NOMO-1 (cell line): ENCODE measurements at regions not wholly inside any gene's neighbourhood (a gene's known extent, or its start where the extent isn't known, plus 50 kb on each side); places are given as distances from the start of the nearest gene placed in this dataset.

Experiments used
- DNase-seq, 2 experiments: peaks; one replicate each; lab custom pipeline; 2025; ENCODE audit not compliant: unreplicated experiment in 2 of 2; lab: John Stamatoyannopoulos, UW

DNA sequence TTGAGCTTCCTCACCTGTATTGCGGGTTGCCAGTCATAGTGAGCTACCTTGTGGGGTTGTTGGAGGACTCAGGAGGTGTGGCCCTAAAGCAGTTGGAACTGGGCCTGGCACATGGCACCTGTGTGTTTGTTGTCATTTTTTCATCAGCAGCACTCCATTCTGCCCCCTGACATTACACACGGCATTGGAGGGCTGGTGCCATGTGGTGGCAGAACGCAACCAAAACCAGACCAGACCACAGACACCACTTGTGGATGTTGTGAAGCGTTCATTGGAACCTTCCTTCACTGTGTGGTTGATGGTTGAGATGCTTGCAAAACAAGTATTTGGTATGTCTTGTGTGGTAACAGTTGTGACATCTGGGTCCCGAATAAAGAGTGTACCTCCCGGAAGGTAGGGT, 113.2 kb upstream of the ERCC6L2 start:
- no peak for DNase-seq

DNA sequence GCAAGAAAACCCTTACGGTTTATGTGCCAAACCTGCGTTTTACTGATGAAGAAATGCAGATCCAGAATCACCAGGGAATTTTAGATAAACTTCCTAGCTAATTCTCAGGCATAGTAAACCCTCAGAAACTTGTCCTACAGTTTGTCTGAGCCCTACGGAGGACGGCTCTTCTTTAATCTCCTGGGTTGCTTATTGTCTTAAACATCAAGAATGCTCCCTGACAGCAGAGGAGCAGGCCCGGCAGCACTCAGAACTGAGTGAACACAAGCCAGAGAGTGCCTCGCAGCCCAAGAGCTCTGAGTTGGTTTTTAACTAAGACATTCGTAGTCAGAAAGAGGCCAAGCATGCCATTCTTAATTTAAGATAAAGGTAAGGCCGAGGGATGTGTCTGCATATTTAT, 114.7 kb upstream of the ERCC6L2 start:
- DNase-seq: no peak

DNA sequence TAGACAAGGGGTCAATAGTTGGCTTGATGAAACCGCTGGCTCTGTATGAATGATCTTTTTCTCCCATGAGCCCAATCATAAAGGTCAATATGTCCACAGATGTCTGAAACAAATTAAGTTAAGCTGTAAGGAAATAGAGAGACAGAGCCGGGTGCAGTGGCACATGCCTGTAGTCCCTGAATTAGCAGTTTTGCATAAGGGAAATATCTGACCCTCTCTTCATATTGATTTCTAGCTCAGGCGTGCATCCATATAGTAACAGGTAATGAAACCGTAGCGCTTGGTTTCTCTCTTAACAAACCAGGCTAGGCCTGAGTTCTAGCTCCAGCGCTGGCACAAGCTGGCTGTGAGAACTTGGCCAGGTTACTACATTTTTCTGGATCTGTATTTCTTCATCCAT, 118.1 kb upstream of the ERCC6L2 start:
- no peak for DNase-seq

DNA sequence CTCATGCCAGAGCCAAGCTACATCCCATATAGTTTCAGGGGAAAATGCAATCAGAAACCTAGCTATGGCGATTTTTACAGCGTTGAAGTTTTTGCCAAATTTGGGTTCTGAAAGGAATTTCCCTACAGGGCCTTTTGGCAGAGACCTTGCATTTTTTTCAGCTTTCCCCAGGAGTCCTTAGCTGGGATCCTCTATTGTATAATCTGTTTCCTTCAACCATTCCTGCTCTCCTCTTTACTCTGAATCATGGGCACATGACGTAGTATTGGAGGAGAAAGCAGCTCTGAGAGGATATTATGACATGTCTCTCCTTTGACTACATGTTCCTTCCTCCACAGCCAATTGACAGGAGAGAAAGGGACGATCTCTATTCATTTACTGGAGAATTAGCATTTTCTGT, 118.5 kb upstream of the ERCC6L2 start:
- no peak for DNase-seq

DNA sequence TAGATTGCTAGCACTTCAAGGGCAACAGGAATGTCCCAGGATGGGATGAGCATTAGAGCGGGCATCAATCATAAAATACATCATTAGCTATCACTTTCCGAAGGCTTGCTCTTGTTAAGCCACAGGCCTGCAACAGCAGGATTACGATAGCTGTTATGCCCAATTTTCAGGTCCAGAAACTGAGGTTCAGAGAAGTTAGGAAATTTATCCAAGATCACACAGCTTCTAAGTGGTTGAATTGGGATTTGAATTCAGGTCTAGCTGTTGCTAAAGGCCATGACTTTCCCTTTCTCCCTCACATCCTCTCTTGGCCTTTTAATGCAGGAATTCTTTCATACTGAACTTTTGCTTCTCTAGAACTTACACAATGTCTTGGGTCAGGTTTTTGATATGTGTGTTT, 119.4 kb upstream of the ERCC6L2 start:
- DNase-seq: no peak

DNA sequence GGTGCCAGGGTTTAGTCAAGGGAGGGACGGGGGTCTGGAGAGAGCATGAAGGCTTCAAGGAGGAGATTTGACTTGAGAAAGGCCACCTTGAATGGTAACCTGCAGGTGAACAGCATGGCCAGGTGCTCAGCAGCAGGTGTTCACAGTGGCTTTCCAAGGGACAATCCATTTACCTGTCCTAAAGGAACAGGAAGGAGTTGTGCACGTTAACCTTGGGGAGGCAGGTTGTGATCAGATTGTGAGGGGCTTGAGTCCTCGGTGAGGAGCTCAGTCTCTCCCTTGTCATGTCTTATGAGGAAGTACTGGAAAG, 120.1 kb upstream of the ERCC6L2 start:
- DNase-seq: no peak

DNA sequence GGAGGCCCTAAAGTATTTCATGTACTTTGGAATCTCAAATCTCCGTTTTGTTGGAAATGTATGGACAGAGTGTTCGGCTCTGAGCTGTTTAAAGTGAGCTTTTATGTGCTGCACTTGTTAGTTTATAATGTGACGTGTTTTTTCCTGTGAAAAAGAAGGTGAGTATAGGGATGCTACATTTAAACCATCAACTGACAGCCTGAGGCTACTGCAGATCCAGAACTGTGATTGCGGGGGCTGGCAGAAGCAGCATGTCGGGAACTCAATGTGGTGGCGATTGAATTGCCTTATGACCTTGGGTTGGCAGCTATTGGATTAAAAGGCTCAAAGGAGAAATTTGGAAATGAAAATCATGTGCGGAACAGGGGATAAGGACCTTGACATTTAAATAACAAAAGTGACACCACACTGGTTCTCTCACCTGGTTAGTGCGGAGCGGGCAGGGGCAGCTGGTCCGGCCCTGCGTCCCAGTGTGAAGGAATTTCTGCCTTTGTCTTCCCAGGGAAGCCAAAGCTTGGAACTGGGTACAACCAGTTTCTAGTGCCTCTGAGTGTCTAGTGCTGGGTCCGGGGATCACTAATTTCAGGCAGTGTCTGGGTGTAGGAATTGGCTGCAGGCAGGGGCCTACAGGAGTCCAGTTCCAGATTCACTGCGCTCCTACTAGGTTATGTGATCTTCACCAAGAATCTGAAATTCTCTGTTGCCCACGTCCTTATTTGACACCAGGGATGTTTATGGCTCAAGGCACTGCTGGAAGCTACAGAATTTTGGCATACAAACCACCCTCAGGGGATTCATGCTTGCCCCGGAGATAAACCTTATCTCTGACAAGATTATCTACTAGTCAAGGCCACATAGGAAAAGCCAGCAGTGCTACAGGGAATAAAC, 120.7 kb upstream of the ERCC6L2 start:
- no peak for DNase-seq

DNA sequence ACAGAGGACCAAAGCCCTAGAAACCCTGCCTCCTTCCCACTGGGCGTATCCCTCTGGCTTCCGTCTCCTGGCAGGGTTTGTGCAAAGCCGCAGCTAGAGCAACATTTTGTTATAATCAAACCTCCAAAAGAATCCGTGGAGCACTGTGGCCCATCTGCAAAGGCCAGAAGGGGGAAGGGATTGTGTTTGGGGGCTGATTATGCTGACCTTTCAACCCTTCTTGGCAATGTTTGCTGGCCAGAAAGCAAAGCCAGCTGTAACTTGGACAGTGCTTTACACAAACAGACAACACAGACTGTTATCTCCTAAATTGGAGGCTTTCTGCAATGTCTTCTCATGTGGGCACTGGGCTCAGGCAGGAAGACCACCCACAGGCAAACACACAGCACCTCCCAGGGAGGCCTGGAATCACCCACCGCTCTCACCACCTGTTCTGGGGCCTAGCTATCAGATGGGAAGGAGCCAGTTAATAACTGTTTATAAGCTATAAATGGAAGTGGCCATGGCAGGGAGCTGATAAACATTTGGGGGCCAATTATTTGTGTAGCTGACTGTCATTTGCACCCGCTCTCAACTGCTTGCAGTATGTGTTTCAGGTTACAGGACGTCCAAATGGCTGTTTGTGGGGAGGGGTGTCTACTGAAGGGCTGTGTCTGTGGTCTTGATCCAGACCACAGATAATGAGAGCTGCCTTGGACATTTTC, 121.6 kb upstream of the ERCC6L2 start:
- DNase-seq: no peak

DNA sequence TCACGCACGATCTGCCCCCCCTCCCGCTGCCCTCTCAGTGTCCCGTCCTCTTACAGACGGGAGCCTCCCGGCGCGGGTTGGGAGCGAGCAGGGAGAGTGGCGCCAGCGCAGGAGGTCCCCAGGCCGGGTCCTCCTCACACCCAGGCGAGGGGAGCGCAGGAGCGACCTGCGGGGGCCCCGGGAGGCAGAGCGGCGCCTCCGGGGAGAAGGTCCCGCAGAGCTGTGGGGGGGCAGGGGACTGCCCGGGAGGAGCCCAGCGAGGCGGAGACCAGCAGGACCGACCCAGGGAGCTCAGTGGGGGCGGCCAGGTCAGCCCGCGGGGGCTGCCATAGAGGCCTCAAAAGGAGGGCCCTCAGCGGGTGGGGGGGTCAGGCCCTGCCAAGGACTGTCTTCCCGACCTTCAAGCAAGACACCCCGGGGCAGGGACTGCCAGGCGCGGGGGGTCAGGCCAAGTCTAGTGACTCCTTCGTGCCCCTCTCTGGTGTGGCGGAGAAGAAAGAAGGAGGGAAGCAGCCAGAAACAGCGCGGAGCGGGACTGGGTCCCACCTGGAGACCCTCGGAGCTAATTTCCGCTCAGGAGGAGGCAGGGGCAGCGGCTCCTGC, 123.3 kb upstream of the ERCC6L2 start:
- no peak for DNase-seq

DNA sequence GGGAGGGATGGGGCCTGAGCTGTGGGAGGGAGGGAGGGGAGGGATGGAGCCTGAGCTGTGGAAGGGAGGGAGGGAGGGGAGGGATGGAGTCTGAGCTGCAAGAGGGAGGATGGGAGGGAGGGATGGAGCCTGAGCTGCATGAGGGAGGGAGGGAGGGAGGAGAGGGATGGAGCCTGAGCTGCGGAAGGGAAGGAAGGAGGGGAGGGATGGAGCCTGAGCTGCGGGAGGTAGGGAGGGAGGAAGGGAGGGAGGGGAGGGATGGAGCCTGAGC, 124.0 kb upstream of the ERCC6L2 start:
- no peak for DNase-seq

DNA sequence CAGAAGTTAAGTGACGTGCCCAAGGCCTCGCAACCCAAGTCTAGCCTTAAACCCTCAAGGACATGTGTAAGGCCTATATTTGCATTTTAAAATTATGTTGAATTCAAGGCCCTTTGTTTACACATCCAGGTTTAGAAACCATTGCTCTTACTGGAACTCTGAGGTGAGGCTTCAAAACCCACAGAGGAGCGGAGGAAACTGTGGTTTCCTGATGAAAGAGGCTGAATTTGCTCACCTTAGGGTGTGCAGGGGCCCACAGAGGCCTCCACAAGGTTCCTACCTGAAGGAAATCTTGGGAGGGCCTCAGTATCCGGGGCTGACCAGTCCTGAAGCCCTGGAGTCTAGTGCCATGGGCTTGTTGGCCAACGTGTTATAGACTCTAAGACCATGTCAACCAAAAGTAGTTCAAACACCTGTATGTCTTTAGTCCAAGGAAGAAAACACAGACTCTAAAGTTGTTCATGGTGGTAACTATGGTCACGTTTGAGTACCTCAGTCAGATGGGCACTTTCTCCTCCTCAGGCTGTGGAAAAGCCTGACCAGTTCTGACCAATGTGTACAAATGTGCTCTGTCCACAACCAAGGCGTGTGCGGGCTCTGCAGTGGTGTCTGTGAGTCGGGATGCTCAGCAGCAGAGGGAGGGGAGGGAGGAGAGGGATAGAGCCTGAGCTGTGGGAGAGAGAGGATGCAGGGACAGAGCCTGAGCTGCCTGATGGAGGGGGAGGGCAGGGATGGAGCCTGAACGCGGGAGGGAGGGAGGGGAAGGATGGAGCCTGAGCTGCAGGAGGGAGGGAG, 124.6 kb upstream of the ERCC6L2 start:
- DNase-seq: no peak

DNA sequence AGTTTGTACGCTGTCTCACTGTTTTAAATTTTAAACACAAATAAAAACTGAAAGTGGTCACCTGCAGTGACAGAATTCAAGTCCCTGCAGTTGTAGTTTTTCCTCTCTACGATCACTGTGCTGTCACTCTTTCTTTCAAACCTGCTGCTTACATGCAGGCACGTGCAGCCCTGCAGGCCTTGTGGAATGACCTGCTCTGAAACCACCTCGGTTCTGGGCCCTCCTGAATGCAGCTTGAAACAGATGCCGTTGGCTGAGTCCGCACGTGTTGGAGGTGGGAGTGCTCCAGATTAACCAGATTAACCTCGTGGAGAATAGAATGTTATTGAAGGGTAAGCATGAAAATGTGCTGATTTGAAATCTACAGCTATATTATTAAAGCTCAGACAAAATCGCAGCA, 126.0 kb upstream of the ERCC6L2 start:
- no peak for DNase-seq

DNA sequence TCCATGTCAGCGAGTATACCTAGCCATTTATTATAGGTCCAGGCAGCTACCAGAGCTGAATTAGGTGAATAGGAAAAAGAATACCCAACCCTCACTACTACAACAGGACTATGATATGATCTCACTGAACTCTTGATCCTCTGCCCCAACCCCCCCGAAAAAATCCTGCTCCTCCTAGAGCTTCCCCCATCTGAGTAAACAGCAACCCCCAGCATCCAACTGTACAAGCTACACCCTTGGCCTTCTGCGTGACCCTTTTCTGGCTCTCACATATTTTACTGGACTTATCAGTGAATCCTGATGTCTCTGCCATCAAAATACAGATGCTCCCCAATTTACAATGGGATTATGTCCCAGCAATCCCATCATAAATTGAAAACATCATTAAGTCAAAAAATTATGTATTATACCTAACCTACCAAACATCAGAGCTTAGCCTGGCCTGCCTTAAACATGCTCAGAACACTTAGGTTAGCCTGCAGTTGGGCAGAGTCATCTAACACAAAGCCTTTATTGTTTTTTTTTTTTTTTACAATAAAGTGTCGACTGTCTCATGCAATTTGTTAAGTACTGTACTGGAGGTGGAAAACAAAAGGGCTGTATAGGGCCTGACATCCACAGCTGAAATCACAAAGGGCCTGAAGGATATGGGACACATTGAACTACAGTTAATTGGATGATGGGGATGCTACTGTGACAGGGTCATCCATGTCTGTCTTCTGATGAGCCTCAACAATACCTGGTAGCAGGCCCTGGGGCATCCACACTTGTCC, 128.9 kb upstream of the ERCC6L2 start:
- no peak for DNase-seq

DNA sequence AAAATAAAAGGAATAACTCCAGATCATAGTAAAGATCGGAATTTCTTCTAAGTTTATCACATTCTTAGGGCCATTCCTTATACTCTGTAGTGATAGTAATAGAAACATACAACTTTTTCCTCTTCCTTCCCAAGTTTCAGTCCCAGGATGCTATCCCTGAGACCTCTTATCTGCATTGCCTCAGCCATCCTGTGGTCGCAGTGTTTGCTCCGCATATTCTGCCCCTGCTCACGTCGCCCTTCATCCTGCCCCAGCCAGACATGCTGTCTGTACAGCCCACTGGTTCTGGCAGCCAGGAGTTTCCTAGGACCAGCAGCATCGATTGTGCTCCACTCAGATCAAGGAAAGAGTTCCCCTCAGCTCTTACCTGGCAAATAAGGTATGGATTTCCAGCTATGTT, 132.7 kb upstream of the ERCC6L2 start:
- DNase-seq: no peak

DNA sequence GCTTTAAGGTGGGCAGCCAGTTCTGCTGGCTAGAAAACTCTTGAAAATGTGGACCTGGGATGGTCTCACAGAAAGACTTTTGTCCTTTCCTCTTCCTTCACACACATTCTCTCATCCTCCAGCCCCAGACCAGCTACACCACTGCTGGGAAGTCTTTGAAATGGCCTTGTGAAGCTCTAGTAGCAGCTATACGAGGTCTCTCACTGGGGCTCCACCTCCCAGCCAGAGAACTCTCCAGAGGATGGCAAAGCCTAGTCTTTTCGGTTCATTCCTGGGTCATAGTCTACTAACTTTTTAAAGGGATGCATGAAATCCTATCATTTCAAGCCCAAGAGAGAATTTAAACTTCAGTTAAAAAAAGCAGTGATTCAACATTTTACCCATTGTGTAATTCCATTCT, 133.9 kb upstream of the ERCC6L2 start:
- no peak for DNase-seq

DNA sequence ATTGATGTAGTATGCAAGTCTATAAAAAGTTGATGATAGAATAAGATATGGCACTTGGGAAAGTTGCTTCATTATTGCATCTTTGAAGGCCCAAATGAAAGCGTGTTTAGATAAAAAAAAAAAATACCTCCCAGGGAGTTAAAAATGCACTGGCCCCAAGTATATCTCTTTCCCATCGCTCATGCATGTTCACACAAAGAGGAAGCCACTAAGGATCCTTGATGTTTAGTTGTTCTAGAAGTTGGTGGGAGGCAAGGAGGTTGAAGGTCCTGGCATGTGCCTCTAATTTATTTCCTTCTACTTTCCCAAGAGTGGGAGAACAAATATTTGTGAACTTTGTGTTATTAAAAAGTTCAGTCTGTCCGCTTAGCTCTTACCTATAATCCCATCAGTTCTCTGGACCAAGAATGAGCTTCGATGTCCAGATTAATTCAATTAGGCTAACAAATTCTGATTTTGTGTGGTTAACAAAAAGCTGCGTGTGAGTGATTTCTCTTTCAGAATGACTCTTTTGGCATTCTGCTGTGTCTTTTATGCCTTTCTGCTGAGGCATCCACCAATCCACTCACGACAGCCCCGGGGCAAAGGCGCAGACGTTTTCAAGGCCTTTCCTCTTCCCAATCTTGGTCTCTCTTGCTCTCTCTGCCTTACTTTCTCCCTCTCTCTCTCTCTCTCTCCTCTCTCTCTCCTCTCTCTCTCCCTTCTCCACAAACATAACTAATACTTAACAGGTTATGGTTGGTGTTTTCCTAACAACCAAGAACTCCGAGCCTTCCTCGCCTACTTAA, 135.1 kb upstream of the ERCC6L2 start:
- DNase-seq: no peak

DNA sequence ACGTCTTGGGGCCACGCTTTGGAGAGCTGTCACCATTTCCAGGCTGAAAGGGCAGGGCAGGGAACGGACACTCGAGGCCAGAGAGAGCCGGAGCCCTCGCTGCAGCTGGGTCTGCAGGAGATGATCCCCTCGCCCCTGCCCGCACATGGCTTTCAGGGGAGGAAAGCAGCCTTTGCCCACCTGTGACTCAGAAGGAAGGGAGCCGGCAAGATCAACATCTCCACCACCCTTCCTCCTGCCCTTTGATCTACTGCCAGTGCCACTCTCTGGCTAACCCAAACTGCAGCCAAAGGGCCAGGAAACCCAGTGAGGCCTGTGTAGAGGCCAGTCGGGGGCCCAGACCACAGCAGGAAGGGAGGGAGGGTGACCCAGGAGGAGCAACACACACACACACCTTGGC, 137.1 kb upstream of the ERCC6L2 start:
- no peak for DNase-seq

DNA sequence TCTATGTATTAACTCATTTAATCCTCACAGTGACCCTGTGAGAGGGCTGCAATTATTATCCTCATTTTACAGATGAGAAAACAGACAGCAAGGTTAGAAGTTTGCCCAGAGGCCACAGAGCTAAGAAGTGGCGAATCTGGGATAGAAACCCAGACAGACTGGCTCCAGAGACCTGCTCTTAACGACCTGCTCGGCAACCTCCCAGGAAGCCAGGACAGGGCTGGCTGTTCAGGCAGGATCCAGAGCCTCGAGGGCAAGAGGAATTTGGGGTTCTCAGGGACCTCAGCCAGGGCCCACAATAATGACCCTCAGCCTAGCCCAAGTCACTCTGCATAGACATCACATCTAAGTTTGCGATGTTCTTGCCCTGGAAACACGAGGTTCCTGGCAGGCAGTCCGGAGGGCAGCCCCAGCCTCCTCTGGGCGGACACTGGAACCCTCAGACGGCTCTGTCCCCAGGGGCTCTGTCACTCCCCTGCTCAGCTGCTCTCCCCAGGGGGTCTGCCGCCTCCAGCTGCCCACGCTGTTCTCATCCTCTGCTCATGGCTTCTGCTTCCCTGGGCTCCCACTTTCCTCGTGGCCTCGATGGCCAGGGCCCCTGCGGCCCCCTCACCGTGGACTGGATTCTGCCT, 138.5 kb upstream of the ERCC6L2 start:
- no peak for DNase-seq

DNA sequence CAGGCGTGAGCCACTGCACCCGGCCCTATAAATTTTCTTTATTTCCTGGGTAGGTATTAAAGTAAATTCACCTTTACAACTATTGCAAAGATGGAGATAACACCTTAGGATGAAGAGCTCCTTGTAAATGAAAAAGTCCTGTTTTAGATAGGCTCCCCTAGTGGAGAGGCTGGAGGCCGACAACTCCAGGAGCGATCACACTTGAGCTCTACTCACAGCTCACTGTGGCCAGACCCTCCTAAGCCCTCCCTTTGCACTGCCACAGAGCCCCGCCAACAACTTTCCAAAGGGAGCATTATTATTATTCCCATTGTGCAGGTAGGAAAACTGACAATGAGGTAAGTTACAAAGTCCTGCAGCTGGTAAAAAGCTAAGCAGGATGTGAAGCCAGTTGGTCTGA, 139.1 kb upstream of the ERCC6L2 start:
- DNase-seq: no peak

DNA sequence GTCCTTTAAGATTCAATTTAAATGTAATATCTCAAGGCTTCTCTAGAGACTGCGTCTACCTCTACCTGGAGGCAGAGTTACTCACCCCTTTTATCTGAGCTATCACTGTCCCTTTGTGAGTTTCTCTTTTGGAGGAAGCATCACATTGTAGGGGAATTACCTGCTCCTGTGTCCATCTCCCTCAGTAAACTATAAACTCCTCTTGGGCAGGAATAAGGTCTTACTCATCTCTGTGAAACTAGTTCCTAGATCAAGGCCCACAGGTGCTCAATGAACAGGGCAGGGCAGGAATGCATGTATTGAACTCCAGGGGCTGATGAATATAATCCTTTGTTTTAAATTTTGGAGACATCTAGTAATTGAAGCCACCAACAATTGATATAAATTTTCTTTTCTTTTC, 139.8 kb upstream of the ERCC6L2 start:
- DNase-seq: no peak
